DMS53 (cell line): ENCODE measurements at regions not wholly inside any gene's neighbourhood (a gene's known extent, or its start where the extent isn't known, plus 50 kb on each side); places are given as distances from the start of the nearest gene placed in this dataset.

Experiments
- DNase-seq: peaks from one replicate; lab custom pipeline; 2025; lab: John Stamatoyannopoulos, UW

DNA sequence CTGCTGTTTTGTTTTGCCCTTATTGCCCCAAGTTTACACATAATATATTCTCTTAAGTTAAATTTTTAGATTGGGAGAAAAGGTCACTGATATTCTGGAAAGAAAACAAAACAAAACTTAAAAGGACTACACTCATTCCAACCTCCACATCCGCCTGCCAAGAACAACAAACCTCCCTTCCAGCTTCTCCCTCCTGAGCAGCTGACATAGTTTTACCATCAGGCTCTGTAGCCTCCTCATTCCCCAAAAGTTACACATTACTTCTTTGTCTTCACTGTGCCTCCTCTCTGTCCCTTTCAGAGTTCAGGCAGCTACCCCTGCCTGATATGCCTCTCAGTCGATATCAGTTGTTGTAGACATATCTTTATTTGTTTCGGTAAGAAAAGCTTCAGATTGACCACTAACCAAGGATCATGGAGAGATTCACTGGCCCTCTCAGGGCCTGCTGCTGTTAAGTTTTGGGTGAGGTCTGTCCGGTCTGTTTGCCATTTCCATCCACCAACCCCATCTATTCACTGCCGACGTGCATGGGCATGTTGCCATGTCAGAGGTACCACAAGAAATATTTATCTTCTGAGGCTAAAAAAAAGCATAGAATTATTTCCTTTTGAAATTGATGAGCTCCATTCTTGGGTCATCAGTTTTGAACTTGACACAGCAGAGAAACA lies 164.1 kb downstream of the GASK1B start:
- no peak for DNase-seq

DNA sequence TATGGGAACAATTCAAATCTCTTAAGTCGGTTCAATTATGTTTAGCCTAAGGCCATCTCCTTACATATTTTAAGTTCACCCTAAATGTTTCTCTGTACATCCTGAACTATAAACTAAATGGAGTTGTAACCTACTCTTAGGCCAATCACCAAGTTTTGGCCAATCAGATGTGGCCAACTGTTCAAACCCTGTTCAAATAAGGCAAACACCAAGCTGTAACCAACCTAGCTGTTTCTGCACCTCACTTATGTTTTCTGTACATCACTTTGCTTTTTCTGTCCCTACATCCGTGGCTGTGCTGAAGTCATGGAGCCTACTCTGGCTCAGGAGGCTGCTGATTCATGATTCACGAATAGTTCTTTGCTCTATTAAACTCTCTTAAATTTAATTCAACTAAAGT lies 165.3 kb downstream of the GASK1B start:
- DNase-seq: no peak

DNA sequence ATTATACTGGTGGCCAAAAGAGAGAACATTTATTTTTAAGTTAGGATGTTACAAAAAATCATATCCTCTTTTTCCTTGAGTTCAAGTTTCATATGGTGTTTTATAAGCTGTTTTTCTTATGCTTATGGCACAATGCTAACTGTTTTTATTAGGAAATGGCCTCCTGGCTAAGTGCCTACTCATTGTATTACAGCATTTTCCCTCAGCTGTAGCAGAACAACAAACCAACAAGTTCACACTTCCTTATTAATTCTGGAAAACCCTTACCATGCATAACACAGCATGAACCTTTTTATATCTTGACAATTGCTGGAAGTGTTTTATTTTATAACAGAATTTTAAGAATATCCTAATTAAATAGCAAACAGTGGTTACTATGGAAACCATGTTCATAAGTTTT lies 165.8 kb downstream of the GASK1B start:
- no peak for DNase-seq

DNA sequence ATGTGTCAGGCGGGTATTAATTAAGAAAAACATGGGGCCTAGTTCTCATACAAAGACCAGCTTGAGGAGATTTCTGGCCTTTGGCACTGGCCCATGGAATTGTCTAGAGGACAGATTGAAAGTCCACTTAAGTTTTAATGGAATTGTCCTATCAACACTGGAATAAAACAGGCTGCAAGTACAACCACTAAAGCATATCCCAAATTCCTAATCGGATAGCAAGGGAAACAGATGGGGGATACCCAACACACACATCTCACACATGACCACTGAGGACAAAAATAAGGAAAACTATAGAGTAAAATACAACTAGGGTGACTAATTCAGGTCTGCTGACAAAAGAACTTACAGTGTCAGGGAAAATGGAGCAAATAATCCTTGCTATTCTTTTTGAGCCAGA lies 167.8 kb downstream of the GASK1B start:
- no peak for DNase-seq

DNA sequence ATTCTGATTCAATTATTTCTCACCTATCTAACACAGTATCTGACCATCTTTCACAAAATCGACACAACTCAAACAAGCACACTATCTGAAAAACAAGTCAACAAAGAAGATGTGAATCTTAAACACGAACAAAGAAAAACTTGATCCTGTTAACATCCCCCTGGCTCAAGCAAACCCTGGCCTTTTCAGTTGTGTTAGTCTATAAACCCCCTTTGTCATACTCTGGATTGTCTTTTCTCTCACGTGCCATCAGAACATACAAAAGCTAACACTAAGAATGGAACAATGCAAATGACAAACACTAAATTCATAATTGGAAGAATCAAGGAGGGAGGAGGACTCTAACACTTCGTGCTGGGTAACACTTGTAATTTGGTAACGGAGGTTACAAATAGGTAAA lies 168.7 kb downstream of the GASK1B start:
- DNase-seq: no peak

DNA sequence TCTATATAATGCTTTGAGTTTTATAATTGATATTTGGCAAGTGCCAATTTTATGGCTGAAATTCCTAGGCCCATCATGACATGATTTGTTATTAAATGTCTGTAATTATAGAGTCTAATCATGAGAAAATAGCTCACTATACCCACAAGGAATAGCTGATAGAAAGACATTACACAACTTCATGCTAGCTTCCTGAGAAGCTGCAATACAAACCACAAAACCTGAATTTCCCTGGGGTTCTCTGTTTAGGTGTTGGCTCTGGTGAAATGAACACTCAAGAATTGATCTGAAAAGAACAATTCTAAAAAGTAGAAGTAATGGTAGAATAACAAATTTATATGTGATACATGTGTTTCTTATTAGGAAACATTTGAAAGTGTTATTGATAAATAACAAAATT lies 169.6 kb downstream of the GASK1B start:
- no peak for DNase-seq

DNA sequence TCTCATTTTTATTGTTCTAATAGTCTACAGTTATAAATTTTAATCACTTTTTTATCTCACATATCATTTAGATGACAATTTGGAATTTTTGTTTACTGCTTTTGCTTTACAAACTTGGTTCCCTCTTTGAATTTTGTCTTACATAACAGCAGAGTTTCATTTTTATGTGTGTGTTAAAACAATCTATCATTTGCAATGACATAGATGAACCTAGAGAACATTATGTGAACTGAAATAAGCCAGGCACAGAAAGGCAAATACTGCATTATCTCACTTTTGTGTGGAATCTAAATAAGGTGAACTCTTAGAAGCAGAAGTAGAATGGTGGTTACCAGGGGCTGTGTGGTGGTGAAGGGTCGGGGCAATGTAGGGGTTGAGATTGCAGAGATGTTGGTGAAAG lies 170.7 kb downstream of the GASK1B start:
- DNase-seq: no peak

DNA sequence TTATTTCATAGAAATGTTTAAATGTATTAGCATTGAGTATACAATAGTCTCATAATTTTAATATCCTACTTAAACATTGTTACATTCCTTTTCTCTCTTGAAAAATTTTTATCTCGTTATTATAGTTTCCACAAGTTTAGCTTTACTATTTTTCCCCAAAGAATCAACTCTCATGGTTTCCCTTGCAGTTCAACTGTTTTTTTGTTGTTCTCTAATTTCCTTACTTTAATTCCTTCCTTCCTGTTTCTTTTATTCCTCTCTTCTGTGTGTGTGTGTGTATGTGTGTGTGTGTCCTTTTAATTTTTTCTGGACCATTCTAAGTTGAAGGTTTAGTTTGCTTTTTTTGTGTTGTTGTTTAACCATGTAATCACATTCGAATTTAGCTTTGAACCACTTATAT lies 171.1 kb downstream of the GASK1B start:
- no peak for DNase-seq

DNA sequence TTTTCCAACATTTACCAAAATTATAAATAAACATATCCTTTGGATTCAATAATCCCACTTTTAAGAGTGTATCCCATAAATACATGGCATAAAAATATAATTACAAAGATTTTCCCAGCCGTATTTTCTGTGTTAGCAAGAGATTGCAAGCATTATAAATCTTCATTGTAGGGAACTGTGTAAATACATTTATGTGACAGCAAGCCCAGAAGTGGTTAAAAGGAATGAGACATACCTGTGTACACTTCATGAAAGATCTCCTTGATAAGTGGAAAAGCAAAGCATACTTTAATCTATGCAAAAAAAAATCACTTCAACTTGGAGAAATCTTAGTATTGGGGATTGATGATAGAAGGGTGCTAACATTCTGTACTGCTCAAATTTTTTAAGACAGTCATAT lies 173.1 kb downstream of the GASK1B start:
- DNase-seq: no peak

DNA sequence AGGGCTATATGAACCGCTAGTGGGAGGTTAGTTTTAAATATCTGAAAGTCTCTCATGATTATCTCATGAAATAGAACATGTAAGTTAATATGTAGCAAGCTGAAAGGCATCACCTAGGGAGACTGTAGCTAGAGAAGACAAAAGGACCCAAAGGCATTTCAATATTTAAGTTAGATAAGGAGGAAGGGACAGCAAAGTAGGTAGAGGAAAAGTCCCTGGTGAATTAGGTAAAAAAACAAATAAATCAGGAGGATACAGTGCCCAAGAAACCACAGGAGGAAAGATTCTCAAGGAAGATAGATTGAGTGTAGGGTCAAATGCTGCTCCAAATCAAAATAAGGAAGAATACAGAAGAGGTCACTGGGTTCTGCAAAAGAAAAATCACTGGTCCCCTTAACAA lies 175.5 kb downstream of the GASK1B start:
- DNase-seq: no peak

DNA sequence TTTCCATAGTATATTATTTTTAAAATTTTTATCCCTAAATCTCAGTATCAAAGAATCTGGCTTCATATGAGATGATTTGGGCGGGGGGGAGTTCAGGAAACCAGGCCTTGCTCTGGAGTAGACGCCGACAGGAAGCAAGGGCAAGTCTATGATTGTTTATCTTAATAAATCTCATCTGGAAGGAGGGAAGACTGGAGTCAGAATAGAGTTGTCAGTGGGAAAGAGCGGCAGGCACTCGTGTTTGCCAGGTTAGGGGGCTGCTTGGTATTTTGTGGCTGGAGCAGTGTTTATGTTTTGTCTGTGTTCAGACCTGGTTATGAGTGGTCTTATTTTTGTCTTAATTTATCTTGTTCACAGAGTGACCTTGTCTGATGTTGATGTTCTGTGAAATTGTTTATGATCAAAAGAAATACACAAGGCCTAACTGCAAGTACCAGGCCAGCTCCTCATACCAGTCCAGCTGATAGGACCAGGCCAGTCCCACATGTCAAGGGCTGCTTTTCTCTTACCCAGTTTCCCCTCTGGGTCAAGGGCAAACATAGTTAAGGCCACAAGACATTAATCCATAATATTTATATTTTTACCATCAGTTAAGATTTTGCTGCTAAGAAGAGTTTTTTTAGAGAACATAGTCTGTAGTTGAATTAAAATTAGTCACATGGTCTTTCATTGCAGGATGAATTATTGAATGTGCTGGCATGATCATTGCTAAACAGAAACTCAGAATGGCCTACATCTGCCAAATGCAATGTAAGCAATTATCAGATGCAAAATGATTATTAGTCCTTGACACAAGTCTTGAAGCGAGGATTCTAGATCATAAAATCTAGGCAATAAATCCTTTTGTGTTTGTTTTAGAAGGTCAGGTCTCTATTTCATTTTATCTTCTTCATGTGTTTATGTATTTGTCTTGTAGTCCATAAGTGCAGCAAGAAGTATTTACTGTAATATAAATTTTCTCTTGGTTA lies 176.5 kb downstream of the GASK1B start:
- no peak for DNase-seq

DNA sequence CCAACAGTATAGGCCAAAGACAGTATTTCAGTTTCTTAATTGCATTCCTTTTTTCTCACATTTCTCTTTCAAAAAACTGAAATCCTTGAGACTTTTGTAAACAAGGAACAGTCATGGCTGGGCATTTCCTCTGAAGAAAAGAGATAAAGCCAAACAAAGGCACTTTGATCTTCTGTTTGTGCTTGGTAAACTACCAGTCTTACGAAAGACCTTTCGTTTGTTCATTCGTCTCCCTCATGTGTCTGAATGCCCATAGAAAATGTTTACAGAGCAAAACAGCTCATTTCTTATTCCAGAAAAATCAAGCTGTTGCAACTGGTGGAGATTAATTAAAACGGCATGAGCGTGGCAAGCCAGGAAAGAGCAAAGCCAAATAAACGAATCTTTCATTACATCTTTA lies 178.0 kb downstream of the GASK1B start:
- peak; percentile 76 for DNase-seq

DNA sequence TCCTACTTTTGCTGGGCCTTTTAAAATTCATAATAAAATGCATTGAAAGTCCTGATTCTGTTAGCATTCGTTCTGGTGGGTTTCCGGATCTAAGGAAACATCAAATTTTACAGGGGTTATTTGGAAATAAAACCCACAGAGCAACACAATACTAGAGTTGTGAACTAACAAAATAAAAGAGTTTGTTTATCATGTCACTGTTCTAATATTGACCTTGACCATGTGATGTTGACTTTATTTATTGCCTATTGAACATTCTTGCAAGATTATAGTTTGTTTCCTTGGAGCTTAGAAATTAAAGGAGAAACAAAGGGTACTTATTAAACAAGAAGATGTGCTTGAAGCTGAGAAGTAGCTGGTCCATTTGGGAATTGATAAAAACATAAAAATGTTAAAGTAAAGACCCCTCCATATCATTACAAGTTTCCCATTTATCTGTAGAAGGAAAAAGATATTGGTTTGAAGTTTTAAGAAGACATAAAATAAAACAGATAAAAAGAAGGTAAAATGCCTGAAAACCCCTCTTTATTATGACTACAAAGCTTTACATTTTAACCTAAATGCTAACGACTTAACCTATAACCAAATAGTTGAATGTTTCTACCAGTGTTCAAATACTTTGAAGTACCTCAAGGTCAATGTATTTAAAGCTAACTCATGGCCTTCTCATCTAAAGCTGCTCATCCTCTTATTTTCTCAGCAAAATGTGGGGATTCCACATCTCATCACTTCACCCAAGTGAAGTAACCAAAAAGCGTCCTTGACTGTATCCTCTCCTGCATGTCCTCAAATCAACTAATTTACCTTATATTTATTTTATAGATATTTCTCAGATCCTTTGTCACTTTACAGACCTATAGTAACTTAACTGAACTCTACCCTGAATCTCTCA lies 179.6 kb downstream of the GASK1B start:
- peak; percentile 46 for DNase-seq

DNA sequence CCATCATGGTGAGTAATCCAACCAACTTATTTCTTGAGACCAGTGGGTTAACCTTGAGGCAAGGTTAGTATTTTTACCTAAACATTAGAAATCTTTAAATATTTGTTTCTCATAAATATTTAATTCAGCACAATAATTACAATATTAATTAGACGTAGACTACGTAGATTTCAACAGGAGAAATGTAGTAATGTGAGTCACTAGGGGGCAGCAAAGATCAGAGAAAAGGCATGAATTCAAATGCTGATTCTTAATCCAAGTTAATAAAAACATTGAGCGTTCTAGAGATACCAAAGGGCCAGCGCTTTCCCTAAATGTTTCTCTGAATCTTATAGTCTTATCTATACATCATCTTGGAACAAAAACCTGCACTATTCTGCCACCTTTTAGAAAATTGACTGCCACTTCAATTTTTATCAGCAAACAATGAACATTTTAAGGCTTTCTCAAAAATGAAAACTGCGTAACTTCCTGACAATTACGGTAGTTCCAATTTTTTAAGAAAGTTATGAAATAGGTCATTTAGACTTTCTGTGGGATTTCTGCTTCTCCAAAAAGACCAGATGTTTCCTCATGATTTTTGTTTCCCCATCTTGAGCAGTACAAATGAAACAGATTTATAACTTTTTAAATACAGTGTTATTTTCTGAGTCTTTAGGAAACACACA lies 180.7 kb downstream of the GASK1B start:
- DNase-seq: peak; percentile 78

DNA sequence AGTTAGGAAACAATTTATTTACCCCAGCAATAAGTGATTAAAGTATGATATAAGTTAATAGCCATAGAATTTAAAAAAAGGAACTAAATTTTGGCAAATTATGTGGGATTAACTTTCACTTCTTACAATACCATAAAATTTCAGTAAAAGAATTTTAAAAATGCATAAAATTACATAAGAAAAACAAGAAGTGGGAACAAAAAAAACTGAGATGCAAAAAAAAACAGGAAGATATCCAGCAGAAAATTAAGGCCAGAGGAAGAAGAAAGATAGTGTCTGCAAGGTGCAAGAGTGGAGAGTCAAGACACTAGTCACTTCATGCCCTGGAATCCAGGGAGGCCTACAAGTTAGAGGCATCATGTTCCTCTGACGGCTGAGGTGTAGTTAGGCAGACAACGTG lies 184.2 kb downstream of the GASK1B start:
- no peak for DNase-seq

DNA sequence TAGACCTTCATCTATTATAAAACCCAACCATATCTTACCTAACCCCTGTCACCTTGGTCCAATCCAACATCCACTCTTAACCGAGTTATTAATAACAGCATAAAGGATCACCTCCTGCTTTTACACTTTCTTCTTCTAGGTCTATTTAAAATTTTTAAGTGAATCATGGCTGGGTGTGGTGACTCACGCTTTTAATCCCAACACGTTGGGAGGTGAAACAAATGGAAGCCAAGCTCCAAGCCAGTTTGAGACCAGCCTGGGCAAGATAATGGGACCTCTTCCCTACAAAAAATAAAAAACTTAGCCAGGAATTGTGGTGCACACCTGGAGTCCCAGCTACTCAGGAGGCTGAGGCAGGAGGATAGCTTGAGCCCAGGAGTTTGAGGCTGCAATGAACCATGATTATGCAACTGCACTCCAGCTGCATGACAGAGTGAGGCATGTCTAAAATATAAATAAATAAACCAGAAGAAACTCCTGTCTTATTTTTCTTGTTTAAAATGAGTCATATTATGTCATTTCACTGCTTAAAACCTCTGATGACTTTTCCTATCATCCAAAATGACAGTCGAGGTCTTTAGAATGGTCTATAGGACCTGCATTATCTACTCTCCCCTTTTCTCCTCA lies 188.4 kb downstream of the GASK1B start:
- no peak for DNase-seq

DNA sequence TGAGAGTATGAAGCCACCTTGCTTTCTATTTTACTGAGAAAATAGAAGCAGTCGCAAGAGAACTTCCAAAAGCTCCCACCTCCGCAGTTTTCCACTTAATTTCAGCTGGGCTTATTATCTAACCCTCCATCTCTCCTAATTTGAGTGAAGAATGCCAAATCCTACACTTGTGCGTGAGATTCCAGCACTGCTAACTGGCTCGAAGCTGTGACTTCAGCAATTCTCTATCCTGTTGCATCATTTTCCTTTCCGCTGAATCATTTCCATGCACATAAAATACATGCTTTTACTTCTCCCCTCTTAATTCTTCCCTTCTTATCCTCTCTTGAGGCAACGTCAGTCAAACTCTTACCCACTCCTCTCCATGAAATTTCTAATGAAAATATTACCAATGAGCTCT lies 189.5 kb downstream of the GASK1B start:
- DNase-seq: no peak

DNA sequence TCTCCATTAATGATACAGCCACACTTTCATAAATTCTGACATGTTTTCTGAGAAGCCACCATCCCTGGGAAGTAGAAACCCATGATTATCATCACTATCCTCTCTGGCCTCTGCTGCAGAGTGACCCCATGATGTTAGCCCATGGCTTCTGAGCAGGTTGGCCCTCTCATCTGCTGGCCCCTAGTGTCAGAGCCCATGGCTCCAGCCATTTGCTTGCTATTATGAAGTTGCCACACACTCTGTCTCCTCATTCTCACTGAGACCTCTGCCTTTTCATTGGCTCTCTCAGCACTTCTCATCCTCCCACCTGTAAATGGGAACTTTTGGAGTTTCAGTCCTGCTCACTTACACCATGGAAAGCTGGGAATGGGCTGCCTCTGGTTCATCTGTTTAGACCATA lies 192.7 kb downstream of the GASK1B start:
- no peak for DNase-seq

DNA sequence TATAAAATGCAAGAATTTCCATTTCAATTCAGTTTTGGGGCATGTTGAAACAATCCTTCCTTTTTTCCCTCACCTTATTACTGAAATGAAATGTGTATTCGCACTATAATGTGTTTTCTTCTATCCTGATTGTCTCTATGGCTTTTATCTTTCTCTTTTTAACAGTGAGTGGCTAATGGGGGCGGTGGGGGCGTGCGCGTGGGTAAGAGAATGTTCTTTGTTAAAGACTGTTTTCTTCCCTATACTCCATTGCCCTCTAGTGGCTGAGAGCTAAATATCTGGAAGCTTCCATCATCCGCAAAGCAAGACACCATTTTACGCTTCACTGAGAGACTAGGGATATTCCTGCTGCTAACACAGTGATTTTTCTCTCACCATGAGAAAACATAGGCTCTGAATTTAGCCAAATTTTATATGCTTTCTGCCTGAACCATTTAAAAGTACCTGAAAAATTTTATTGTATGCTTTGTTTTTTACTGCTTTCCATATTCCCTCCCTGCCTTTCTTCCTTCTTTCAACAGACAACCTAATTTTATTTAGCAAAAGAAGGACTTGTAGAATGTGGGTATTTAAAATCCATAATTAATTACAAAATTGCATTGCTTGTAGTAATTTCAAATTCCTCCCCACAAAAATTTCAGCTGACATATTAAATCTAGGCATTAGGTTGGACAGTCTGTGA lies 194.0 kb downstream of the GASK1B start:
- DNase-seq: peak; percentile 77

DNA sequence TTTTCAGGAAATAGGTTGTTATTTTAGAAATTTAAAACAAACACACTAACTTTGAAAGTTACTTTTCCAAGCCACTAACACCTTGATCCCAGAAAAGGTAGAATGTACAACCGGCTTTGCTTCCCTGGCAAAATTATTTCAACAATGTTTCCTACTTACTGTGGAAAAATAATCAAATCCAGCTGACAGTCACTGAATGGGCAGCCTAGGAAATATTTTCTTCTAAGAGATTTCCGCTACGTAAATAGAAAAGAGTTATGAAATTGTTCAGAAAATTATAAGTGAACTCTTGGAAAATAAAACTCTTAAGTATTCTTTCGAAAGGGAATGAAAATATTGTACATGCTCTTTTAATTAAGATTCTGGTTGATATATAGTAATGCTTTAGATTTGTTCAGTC lies 195.7 kb downstream of the GASK1B start:
- no peak for DNase-seq

DNA sequence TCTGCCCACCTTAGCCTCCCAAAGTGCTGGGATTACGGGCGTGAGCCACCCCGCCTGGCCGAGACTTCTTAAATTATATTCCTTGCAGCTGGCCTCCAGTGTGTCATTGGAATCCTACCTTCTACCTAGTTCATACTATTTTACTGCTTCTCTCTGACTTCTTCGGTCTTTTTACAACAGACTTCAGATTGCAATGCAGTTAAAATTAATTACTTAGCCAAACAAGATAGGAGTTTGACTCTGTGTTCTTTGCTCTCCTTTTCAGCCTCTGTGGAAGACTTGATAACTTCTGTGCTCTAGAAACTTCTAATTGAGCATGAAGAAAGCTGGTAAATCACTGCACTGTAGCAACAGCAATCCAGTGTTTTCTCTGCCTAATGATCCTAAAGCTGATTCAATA lies 199.5 kb downstream of the GASK1B start:
- DNase-seq: no peak
